ENCODE measurements at regions not wholly inside any gene's neighbourhood (a gene's known extent, or its start where the extent isn't known, plus 50 kb on each side); places are given as distances from the start of the nearest gene placed in this dataset.

- TF ChIP-seq POLR2A (IDR thresholded peaks at IDR 0.05) (no peak), POLR2AphosphoS5 (IDR thresholded peaks at IDR 0.05) (no peak), EP300 (IDR thresholded peaks at IDR 0.05) (no peak), CTCF (IDR thresholded peaks at IDR 0.05) (no peak)
- Histone ChIP-seq H3K9me3 (no peaks in the 10 kb centered on the region), H3K27me3 (no peaks in the 10 kb centered on the region), H3K36me3 (no peaks in the 10 kb centered on the region), H3K4me1 (no peaks in the 10 kb centered on the region), H3K4me3 (no peak overlapping the region), H3K27ac (no peak overlapping the region)
- WGBS, 2 donors (ENCODE audit: low coverage in 1 of 2), result 83% methylated on average over 2 of the region's 2 CpGs
- no peak for ATAC-seq
These were observed 241.1 kb downstream of the RAB38 start for GRCh38 chr11:87934182-87934581.

GRCh38 chr11:87926250-87926970 lies 248.8 kb downstream of the RAB38 start:
- Histone ChIP-seq H3K36me3 (no peaks in the 10 kb centered on the region), H3K27me3 (no peaks in the 10 kb centered on the region), H3K4me3 (no peak overlapping the region), H3K27ac (no peak overlapping the region), H3K9me3 (no peaks in the 10 kb centered on the region), H3K4me1 (no peaks in the 10 kb centered on the region)
- TF ChIP-seq EP300 (IDR thresholded peaks at IDR 0.05) (no peak), CTCF (IDR thresholded peaks at IDR 0.05) (no peak), POLR2A (IDR thresholded peaks at IDR 0.05) (no peak), POLR2AphosphoS5 (IDR thresholded peaks at IDR 0.05) (no peak)
- no peak for ATAC-seq
- WGBS, 2 donors (ENCODE audit: low coverage in 1 of 2), result 82 to 83% methylated on average over 3 of the region's 5 CpGs

GRCh38 chr11:87924125-87924524 lies 251.1 kb downstream of the RAB38 start:
- no peak overlapping the region for H3K4me3 ChIP-seq
- 50% methylated on average over 1 of the region's 1 CpG; no CpG with 5 or more reads in 1 of the 2 donors for WGBS, 2 donors (ENCODE audit: low coverage in 1 of 2)
- TF ChIP-seq POLR2A (IDR thresholded peaks at IDR 0.05) (no peak), EP300 (IDR thresholded peaks at IDR 0.05) (no peak), POLR2AphosphoS5 (IDR thresholded peaks at IDR 0.05) (no peak), CTCF (IDR thresholded peaks at IDR 0.05) (no peak)
- H3K4me1 ChIP-seq, result no peaks in the 10 kb centered on the region
- ATAC-seq, result no peak
- no peaks in the 10 kb centered on the region for H3K9me3 ChIP-seq
- no peak overlapping the region for H3K27ac ChIP-seq
- no peaks in the 10 kb centered on the region for H3K36me3 ChIP-seq
- no peaks in the 10 kb centered on the region for H3K27me3 ChIP-seq

- H3K36me3 ChIP-seq, result no peaks in the 10 kb centered on the region
These were observed 258.1 kb downstream of the RAB38 start for GRCh38 chr11:87917111-87917510.

More at GRCh38 chr11:87917111-87917510, 258.1 kb downstream of the RAB38 start:
- ATAC-seq, result no peak
- WGBS, 2 donors (ENCODE audit: low coverage in 1 of 2), result 86 to 100% methylated on average over 2 to 3 of the region's 3 CpGs
- no peaks in the 10 kb centered on the region for H3K9me3 ChIP-seq
- TF ChIP-seq POLR2A (IDR thresholded peaks at IDR 0.05) (no peak), POLR2AphosphoS5 (IDR thresholded peaks at IDR 0.05) (no peak), EP300 (IDR thresholded peaks at IDR 0.05) (no peak), CTCF (IDR thresholded peaks at IDR 0.05) (no peak)
- no peak overlapping the region for H3K27ac ChIP-seq
- no peaks in the 10 kb centered on the region for H3K4me1 ChIP-seq
- H3K4me3 ChIP-seq, result no peak overlapping the region
- no peaks in the 10 kb centered on the region for H3K27me3 ChIP-seq

All from gastroesophageal sphincter (tissue), 4 donors.